Fibroblast of mammary gland (primary cell): ENCODE measurements at regions not wholly inside any gene's neighbourhood (a gene's known extent, or its start where the extent isn't known, plus 50 kb on each side); places are given as distances from the start of the nearest gene placed in this dataset.
A peak's percentile ranks its signal among the peaks of the same experiment; 100 is the strongest.

Experiments
- DNase-seq: peaks from one replicate; pipeline ENCODE4 v3.0.0-alpha.2; 2010; ENCODE audit warnings: low read depth
- H3K4me3 ChIP-seq: 2 replicates; pipeline ENCODE4 v1.5.1; 2011; ENCODE audit warnings: low read depth, mild to moderate bottlenecking, low read length, moderate library complexity; ENCODE audit not compliant: control insufficient read depth
- CTCF ChIP-seq: conservative IDR thresholded peaks from 2 replicates; pipeline ENCODE4 v1.5.1; 2011; ENCODE audit warnings: low read depth, low read length, inconsistent platforms; ENCODE audit not compliant: control insufficient read depth, insufficient read depth

DNA sequence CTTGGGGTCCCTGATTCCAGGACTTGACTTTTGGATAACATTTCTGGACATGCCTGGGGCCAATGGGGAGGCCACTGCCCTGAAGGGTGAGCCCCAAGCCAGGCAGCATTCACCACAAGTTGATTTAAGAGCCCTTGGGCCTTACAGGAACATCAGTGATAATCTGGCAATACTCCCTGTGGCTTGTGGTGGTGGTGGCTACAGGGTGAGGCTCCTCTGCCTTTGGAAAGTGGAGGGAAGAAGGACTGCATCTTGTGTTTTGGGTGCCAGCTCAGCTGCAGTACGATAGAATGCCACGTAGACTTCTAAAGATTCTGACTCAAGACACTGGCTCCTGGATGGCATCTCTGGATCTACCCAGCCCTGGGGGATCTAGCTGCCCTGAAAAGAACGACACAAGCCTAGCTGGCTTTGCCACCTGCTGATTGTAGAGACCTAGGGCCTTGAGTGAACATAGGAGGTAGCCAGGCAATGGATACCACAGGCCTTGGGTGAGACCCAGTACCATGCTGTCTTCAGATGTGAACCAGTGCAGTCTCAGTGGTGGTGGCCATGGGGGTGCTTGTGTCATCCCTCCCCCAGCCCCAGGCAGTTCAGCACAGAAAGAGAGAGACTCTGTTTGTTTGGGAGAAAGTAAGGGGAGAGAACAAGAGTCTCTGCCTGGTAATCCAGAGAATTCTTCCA lies 79.0 kb upstream of the DAP start:
- H3K4me3 ChIP-seq = no peak overlapping the region
- no peak for DNase-seq
- no peak for TF ChIP-seq CTCF

DNA sequence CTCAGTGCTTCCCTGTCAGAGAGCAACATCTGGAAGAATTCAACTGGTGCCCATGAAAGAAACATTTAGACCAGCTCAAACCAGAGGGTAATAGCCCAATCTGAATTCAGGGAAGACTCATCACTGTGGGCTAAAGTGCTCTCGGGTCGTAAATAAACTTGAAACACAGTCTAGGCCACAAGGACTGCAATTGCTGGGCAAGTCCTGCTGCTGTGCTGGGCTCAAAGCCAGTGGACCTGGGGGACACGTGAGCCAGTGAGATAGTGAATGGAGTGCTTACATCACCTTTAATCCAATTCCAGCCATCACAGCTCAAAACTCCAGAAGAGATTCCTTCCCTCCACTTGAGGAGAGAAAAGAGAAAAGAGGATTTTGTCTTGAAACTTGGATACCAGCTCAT lies 78.1 kb upstream of the DAP start:
- no peak for TF ChIP-seq CTCF
- DNase-seq = no peak
- no peak overlapping the region for H3K4me3 ChIP-seq

GRCh38 chr5:10838038-10838437 lies 77.0 kb upstream of the DAP start:
- no peak for TF ChIP-seq CTCF
- no peak for DNase-seq
- no peak overlapping the region for H3K4me3 ChIP-seq

DNA sequence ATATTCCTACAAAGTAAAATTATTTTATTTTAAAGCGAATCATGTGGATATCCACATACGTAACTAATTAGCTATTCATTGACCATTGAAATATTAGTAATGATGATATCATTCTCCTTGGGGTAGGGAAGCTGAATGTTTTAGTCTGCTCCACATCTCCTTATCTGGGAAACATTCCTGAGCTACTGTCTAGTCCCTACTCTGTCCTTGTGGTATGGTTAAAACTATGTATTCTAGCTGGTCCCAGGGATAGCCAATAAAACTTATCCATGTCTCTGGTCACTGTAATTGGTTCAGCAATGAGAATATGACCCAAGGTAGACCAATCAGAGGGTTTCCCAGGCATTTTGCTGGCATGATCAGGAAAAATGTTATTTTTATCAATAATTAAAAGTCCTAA lies 76.0 kb upstream of the DAP start:
- peak; percentile 77 for DNase-seq
- no peak overlapping the region for H3K4me3 ChIP-seq
- no peak for TF ChIP-seq CTCF

GRCh38 chr5:10834695-10835094 lies 73.7 kb upstream of the DAP start:
- DNase-seq = no peak
- TF ChIP-seq CTCF = no peak
- no peak overlapping the region for H3K4me3 ChIP-seq

DNA sequence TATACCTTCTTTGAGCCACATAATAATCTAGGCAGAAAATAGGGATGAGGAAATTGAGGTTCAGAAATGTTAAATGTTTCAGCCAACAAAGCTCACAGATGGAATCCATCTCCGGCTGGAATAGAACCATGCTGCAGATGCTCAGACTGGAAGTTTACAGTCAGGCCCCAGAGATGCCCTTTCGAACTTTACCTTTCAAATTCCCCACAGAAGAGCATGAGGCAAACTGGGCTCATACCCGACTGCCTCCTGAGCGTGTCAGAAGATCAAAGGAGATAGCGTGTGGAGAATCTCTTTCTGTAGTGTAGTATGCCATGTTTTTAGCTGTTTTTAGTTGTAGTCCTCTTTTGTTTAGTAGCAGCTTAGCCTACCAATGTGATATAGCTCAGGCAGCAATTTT lies 72.0 kb upstream of the DAP start:
- DNase-seq = no peak
- no peak for TF ChIP-seq CTCF
- H3K4me3 ChIP-seq = no peak overlapping the region

DNA sequence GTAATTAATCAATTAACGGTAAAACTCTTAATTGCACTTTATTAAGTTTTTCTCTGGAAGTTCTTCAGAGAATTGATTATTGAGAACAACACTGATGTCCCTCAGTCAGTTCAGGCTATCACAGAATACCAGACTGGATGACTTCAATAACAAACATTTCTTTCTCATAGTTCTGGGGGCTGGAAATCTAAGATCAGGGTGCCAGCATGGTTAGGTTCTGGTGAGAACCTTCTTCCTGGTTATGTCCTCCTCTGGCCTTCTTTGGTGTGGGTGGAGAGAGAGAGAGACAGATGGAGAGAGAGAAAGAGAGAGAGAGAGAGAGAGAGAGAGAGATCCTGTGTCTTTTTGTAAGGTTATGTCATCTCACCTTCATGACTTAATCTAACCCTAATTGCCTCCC lies 71.4 kb upstream of the DAP start:
- no peak for DNase-seq
- TF ChIP-seq CTCF = no peak
- no peak overlapping the region for H3K4me3 ChIP-seq
